ENCODE measurements at regions not wholly inside any gene's neighbourhood (a gene's known extent, or its start where the extent isn't known, plus 50 kb on each side); places are given as distances from the start of the nearest gene placed in this dataset.

DNA sequence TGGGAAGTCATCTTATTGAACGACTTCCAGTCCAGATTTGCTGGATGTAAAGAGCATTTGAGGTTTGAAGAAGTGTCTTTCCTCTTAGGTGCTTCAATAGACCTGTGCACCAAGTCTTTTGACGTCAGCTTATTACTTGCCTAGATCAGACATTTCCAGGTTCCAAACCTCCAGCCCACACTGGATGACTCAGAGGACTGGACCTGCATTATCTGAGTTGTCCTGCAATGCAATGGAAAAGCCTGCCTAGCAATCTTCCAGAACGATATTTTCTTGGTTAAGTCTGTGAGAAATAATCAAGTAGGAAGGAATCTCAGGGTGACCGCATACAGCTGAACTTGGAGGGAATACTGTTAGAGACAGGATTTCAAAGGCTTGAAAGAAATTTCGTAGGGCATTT lies 147.2 kb upstream of the MOCS2 start:
- TF ChIP-seq POLR2AphosphoS5 (IDR thresholded peaks at IDR 0.05), result no peak
- TF ChIP-seq EP300 (IDR thresholded peaks at IDR 0.05), result no peak
- TF ChIP-seq POLR2A (IDR thresholded peaks at IDR 0.05), result no peak
- TF ChIP-seq, protein P1, sequence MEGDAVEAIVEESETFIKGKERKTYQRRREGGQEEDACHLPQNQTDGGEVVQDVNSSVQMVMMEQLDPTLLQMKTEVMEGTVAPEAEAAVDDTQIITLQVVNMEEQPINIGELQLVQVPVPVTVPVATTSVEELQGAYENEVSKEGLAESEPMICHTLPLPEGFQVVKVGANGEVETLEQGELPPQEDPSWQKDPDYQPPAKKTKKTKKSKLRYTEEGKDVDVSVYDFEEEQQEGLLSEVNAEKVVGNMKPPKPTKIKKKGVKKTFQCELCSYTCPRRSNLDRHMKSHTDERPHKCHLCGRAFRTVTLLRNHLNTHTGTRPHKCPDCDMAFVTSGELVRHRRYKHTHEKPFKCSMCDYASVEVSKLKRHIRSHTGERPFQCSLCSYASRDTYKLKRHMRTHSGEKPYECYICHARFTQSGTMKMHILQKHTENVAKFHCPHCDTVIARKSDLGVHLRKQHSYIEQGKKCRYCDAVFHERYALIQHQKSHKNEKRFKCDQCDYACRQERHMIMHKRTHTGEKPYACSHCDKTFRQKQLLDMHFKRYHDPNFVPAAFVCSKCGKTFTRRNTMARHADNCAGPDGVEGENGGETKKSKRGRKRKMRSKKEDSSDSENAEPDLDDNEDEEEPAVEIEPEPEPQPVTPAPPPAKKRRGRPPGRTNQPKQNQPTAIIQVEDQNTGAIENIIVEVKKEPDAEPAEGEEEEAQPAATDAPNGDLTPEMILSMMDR (IDR thresholded peaks at IDR 0.05), result no peak
- DNase-seq (ENCODE audit: low spot score in 2 of 2), result no peak

DNA sequence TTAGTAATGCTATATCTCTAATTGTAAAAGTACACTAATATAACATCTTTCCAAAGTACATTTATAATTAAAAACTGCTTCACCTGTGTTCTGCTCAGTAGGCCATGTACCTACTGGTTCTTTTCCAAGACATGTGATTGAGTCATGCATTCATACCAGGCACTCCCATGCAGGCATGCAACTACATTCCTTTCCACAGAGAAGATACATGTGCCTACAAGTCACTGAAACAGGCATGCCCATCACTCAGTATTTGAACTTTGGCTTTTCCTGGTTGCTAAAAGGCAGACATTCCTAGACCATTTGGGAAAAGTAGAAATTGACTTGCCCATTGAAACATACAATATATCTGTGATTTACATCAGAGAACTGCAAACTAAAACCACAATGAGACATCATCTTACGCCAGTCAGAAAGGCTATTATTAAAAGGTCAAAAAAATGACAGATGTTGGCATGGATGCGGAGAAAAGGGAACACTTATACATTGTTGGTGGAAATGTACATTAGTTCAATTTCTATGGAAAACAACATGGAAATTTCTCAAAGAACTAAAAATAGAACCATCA lies 148.3 kb upstream of the MOCS2 start:
- Histone ChIP-seq H3K27ac (no peak overlapping the region), H3K9me3 (no peaks in the 10 kb centered on the region), H3K4me1 (peaks cover 3% of the 10 kb centered on the region), H3K4me3 (no peak overlapping the region), H3K27me3 (no peaks in the 10 kb centered on the region), H3K36me3 (no peaks in the 10 kb centered on the region)
- no peak for DNase-seq (ENCODE audit: low spot score in 2 of 2)
- 76% methylated on average over 2 of the region's 2 CpGs for WGBS
- TF ChIP-seq POLR2AphosphoS5 (IDR thresholded peaks at IDR 0.05) (no peak), EP300 (IDR thresholded peaks at IDR 0.05) (no peak), POLR2A (IDR thresholded peaks at IDR 0.05) (no peak)
- TF ChIP-seq, protein P1 (IDR thresholded peaks at IDR 0.05), result no peak

More for the DNA sequence above, 147.2 kb upstream of the MOCS2 start:
- Histone ChIP-seq H3K27ac (no peak overlapping the region), H3K4me1 (peaks cover 3% of the 10 kb centered on the region), H3K4me3 (no peak overlapping the region), H3K36me3 (no peaks in the 10 kb centered on the region), H3K27me3 (no peaks in the 10 kb centered on the region), H3K9me3 (no peaks in the 10 kb centered on the region)
- 75% methylated on average over 5 of the region's 5 CpGs for WGBS

DNA sequence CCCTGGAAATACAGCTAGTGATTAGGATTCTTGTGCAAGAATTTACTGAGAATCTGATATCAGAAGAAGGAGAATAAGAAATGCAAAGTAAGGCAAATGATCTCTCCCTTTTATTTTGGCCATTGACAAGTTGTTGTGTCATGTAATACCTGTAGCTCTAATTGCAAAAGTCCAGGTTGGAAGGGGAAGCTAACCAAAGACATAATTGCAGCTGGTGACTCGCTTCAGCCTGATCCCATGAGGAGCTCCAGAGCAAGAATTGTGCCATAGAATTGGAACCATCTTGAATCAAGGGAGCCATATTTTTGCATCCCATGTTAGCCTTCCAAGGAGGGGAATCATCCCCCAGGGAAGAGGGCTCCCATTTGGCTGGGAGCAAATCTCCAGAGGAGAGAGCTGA lies 149.6 kb upstream of the MOCS2 start:
- no peak overlapping the region for H3K27ac ChIP-seq
- no peak overlapping the region for H3K4me3 ChIP-seq
- DNase-seq (ENCODE audit: low spot score in 2 of 2), result no peak
- no peaks in the 10 kb centered on the region for H3K4me1 ChIP-seq
- H3K36me3 ChIP-seq, result no peaks in the 10 kb centered on the region
- no peaks in the 10 kb centered on the region for H3K27me3 ChIP-seq
- 91% methylated on average over 1 of the region's 1 CpG for WGBS
- TF ChIP-seq POLR2AphosphoS5 (IDR thresholded peaks at IDR 0.05) (no peak), EP300 (IDR thresholded peaks at IDR 0.05) (no peak), POLR2A (IDR thresholded peaks at IDR 0.05) (no peak)
- TF ChIP-seq, protein P1 (IDR thresholded peaks at IDR 0.05), result no peak
- H3K9me3 ChIP-seq, result no peaks in the 10 kb centered on the region

DNA sequence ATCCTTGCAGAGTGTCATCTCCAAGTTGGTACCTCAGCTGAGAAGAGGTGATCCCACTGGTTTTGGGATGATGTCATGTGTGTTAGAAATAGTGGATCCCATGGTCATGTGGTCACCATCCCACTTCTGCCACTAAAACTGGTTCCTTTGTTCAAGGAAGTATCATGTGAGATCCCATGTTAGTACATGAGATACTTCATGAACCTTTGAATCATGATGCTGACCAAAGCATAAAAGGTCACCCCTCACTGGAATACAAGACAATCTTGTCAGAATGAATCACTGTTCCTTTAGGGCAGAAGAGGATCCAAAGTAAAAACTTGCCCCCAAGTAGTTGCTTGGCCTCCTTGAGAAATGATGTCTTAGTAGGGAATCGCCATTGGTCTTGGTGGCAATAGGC lies 150.9 kb upstream of the MOCS2 start:
- no peaks in the 10 kb centered on the region for H3K9me3 ChIP-seq
- 95% methylated on average over 1 of the region's 1 CpG for WGBS
- no peak overlapping the region for H3K4me3 ChIP-seq
- no peaks in the 10 kb centered on the region for H3K27me3 ChIP-seq
- no peak for TF ChIP-seq POLR2AphosphoS5 (IDR thresholded peaks at IDR 0.05)
- TF ChIP-seq EP300 (IDR thresholded peaks at IDR 0.05), result no peak
- TF ChIP-seq POLR2A (IDR thresholded peaks at IDR 0.05), result no peak
- TF ChIP-seq, protein P1 (IDR thresholded peaks at IDR 0.05), result no peak
- no peaks in the 10 kb centered on the region for H3K36me3 ChIP-seq
- DNase-seq (ENCODE audit: low spot score in 2 of 2), result no peak
- no peak overlapping the region for H3K27ac ChIP-seq
- no peaks in the 10 kb centered on the region for H3K4me1 ChIP-seq

DNA sequence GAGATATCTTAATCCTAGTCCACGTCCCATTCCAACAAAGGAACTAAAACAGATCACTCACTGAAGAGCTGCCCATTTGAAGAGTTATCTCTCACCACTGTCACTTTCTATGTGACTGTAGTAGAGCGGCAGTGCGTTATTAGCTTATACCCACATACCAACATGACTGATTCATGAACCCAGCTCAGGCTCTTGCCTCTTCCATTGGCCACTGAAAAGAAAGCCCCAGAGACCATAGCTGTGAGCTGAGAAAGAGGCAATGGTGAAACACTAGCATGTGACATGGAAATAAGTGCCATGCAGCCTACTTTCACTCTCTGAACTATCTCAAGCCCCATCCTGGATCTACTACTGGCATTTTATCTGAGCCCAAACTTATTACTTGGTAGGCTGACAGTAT lies 151.7 kb upstream of the MOCS2 start:
- H3K27ac ChIP-seq, result no peak overlapping the region
- TF ChIP-seq POLR2AphosphoS5 (IDR thresholded peaks at IDR 0.05) (no peak), EP300 (IDR thresholded peaks at IDR 0.05) (no peak), POLR2A (IDR thresholded peaks at IDR 0.05) (no peak)
- TF ChIP-seq, protein P1 (IDR thresholded peaks at IDR 0.05), result no peak
- no peaks in the 10 kb centered on the region for H3K27me3 ChIP-seq
- no peaks in the 10 kb centered on the region for H3K36me3 ChIP-seq
- no peak overlapping the region for H3K4me3 ChIP-seq
- no peaks in the 10 kb centered on the region for H3K9me3 ChIP-seq
- DNase-seq (ENCODE audit: low spot score in 2 of 2), result no peak
- no peaks in the 10 kb centered on the region for H3K4me1 ChIP-seq
- WGBS, result 82% methylated on average over 3 of the region's 3 CpGs
